NCI-H2029 treated with DMSO at 0.1 percent for 48 hours (cell line): ENCODE measurements at regions not wholly inside any gene's neighbourhood (a gene's known extent, or its start where the extent isn't known, plus 50 kb on each side); places are given as distances from the start of the nearest gene placed in this dataset.
A peak's percentile ranks its signal among the peaks of the same experiment; 100 is the strongest.

Source experiments
- DNase-seq: peaks from one replicate; lab custom pipeline; 2025; lab: John Stamatoyannopoulos, UW

- no peak for DNase-seq
Observed at GRCh38 chr12:20194171-20194570, 174.2 kb upstream of the PDE3A start.

GRCh38 chr12:20196767-20197166 is 171.6 kb upstream of the PDE3A start:
- no peak for DNase-seq

GRCh38 chr12:20197411-20197810 is 170.9 kb upstream of the PDE3A start:
- no peak for DNase-seq

GRCh38 chr12:20199780-20200179 is 168.6 kb upstream of the PDE3A start:
- DNase-seq, result no peak

GRCh38 chr12:20201733-20202132 is 166.6 kb upstream of the PDE3A start:
- no peak for DNase-seq

- peak; percentile 8 for DNase-seq
Observed at GRCh38 chr12:20205854-20206253, 162.5 kb upstream of the PDE3A start.

- DNase-seq, result no peak
Observed at GRCh38 chr12:20206410-20206809, 161.9 kb upstream of the PDE3A start.

GRCh38 chr12:20210621-20211215 is 157.6 kb upstream of the PDE3A start:
- DNase-seq, result no peak

GRCh38 chr12:20211541-20211940 is 156.8 kb upstream of the PDE3A start:
- DNase-seq, result no peak

- DNase-seq, result peak; percentile 57
Observed at GRCh38 chr12:20211981-20212421, 156.3 kb upstream of the PDE3A start.

GRCh38 chr12:20212658-20213555 is 155.4 kb upstream of the PDE3A start:
- DNase-seq, result peak; percentile 90

- peak; percentile 69 for DNase-seq
Observed at GRCh38 chr12:20213723-20214625, 154.4 kb upstream of the PDE3A start.

GRCh38 chr12:20220339-20220738 is 148.0 kb upstream of the PDE3A start:
- no peak for DNase-seq

GRCh38 chr12:20232931-20233675 is 135.2 kb upstream of the PDE3A start:
- no peak for DNase-seq

GRCh38 chr12:20234474-20234873 is 133.9 kb upstream of the PDE3A start:
- no peak for DNase-seq

- DNase-seq, result no peak
Observed at GRCh38 chr12:20237091-20237490, 131.2 kb upstream of the PDE3A start.

GRCh38 chr12:20245491-20245890 is 122.8 kb upstream of the PDE3A start:
- DNase-seq, result no peak

- no peak for DNase-seq
Observed at GRCh38 chr12:20248646-20249045, 119.7 kb upstream of the PDE3A start.

GRCh38 chr12:20250761-20251160 is 117.6 kb upstream of the PDE3A start:
- no peak for DNase-seq

- no peak for DNase-seq
Observed at GRCh38 chr12:20257311-20257710, 111.0 kb upstream of the PDE3A start.

- DNase-seq, result no peak
Observed at GRCh38 chr12:20259786-20260185, 108.6 kb upstream of the PDE3A start.

- DNase-seq, result no peak
Observed at GRCh38 chr12:20260851-20261250, 107.5 kb upstream of the PDE3A start.
